Activated gamma-delta T cell treated with anti-CD3 and anti-CD28 coated beads, Interleukin-2, amount 50 U/mL, for 16 hours (primary cell): ENCODE measurements at regions not wholly inside any gene's neighbourhood (a gene's known extent, or its start where the extent isn't known, plus 50 kb on each side); places are given as distances from the start of the nearest gene placed in this dataset.

Source experiments
- DNase-seq: peaks from one replicate; pipeline ENCODE4 v3.0.0-alpha.2; 2020; ENCODE audit warnings: low read depth

DNA sequence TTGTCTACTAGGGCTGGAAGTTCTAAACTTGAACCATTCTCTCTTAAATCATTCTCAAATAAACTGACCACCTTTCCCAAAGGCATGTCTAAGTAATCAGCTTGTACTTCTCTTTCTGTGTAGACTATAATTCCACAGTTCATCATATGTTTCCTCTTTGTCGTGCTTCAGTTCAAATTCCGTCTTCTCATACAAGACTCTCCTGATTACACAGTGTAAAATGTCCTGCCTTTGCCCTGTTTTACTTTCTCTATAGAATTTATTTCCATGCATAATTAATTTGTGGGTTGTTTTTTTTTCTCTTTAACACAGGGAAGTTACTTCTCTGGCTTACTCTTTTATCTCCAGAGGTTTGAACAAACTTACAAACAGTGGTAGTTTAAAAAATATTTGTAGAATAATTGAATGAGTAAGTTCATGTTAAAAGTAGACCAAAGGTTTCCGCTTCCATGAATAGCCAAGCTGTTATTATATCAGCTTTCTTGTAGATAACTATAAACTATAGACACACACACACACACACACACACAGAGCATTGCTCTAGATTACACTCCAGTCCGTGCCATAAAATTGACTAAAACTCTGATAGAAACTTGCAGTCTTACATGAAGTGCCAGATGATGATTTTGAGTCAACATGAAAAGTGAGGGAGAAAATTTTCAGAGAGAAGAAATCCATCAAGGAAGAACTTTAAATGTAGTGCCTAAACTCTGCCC, 119.0 kb downstream of the SUCNR1 start:
- DNase-seq: no peak

GRCh38 chr3:151995091-151995490, 121.6 kb downstream of the SUCNR1 start:
- DNase-seq: no peak

DNA sequence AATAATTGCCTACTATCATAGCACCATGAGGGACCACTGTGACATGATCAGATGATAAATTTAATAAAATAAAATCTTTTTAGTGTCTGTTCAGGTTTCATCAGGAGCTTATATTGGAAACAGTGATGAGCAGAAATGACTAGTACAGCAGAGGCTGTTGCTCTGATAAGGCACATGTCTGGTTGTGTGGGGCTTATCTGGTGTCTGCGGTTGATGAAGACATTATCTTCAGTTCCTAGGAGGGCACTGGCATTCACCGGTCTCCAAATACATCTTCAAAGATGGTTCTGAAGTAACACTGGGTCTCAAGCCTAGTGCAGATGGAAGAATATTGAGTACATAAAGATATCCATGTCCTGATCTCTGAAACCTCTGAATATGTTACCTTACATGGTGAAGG, 125.3 kb downstream of the SUCNR1 start:
- no peak for DNase-seq

DNA sequence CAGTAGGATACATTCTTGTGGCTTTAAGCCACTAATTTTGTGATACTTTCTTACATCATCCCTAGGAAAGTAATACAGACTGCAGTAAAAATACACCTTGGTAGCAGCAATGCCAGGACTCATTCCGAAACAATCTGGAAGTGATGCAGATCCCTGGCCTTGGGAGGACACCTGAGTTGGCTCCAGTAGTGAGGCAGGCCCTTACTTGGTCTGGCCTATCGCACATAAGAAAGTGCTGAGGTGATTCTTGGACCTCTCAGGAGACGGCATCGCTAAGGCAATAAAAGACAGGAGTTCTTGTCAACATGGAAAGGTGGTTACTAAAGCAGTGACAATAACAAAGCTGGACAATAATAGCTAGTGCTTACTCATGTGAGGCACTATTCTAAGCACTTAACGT, 126.5 kb downstream of the SUCNR1 start:
- DNase-seq: no peak

DNA sequence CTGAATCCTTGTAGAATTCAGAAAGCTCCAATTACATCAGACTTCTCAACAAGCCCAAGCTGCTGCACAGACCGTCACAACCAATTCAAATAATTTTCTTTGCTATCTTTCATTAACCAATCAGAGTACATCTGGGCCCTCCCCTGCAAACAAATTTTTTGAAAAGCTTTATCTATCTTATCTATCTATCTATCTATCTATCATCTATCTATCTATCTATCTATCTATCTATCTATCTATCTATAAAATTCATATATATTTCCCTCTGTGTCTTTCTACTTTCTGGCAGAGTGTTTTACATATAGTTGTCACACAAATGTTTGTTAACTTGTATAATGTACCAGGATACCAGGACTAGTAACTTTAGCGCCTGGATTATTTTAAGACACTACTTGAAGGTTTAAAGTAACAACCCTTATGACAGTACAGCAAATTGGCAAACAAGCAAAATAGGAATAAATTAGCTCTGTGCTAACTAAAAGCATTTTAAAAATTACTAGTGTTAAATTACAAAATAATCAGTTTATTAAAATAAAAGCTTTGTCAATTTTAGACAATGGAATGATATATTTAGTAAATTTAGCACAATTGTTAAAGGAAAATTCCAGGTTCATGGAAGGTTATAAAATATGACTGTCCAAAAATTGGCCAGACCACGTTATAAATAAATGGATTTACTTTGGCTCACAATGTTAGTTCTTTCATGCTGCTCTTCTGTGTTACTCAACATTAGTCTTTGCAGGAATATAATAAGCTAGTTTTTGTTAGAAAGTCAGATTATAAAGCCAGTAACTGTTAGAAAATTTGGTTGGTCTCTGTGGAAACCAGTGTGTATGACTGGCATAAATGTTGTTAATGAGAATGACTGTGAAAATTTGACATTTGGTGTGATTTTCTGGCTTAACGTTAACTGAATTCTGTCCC, 138.6 kb downstream of the SUCNR1 start:
- no peak for DNase-seq

DNA sequence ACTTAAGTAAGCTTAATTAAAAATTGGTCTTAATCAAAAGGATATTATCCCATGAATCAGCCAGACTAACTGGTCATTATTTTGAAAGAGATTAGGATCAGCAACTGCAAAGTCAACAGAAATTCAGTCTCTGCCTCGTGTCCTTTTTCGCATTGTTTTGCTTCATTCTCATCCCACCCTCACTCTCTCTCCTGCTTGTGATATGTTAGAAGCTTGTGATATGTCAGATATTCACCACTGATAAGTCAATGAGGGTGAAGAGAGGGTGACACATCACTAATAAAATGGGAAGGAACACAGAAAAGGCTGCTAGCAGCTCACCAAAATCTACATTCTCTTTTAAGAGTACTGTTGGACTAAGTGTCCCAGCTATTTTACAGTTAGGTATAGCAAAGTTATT, 146.1 kb downstream of the SUCNR1 start:
- DNase-seq: no peak

DNA sequence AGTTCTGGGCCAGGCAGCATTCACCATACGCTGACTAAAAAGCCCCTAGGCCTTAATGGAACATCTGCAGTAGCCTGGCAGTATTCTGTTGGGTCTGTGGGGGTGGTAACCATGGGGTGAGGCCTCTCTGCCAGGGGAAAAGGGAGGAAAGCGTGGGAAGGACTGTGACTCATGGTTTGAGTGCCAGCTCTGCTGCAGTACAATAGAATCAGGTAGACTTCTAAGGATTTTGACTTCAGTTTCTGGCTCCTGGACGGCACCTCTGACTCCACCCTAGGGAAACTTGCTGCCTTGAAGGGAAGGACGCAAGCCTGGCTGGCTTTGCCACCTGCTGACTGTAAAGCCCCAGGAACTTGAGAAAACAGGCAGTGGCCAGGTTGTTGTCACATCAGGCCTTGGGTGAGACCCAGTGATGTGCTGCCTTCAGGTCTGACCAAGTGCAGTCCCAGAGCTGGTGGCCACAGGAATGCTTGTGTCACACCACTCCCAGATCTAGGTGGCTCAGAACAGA, 148.6 kb downstream of the SUCNR1 start:
- DNase-seq: no peak

- DNase-seq: no peak
Observed at GRCh38 chr3:152026033-152026556, 152.7 kb downstream of the SUCNR1 start.

GRCh38 chr3:152030320-152030719, 156.9 kb downstream of the SUCNR1 start:
- DNase-seq: no peak

GRCh38 chr3:152031321-152031720, 157.9 kb downstream of the SUCNR1 start:
- no peak for DNase-seq

GRCh38 chr3:152037297-152037696, 163.9 kb downstream of the SUCNR1 start:
- DNase-seq: no peak

GRCh38 chr3:152037953-152038352, 164.5 kb downstream of the SUCNR1 start:
- DNase-seq: no peak

DNA sequence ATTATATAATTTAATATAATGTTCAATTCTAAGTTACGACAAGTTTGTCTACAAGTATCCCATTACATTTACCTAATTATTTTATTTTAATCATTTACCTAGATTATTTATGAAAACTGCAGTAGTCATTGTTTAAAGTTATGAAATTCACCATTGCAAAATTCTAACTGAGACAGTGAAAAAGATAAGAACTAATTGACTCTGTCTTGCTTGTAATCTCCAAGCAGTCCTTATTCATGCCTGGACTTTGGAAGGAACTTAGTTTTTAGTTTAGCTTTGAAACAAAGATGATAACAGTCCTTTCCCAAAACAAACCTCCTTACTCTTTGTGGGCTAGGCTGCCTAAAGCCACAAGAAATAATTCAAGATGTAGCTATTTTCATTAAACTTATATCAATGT, 165.0 kb downstream of the SUCNR1 start:
- no peak for DNase-seq

GRCh38 chr3:152039887-152040286, 166.4 kb downstream of the SUCNR1 start:
- no peak for DNase-seq

- no peak for DNase-seq
Observed at GRCh38 chr3:152040319-152040718, 166.9 kb downstream of the SUCNR1 start.

- DNase-seq: no peak
Observed at GRCh38 chr3:152043620-152044019, 170.2 kb downstream of the SUCNR1 start.

DNA sequence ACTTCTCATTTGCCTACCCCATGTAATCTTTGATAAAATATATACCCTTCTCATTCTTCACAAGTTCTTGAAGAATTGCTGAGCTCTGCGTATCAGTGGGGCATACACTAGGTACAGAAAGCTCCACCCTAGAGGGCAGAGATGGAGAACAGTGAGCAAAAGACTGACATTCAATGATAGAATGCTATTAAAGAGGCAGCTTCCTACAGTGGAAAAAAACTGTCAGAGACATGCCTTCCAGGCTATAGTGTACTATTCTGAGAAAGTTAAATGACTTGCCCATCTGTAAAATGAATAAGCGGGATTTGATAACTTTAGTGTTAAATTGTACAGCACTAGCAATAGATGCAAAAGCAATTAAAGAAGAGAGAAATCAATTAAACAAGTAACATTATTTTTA, 172.8 kb downstream of the SUCNR1 start:
- DNase-seq: no peak

GRCh38 chr3:152047465-152047864, 174.0 kb downstream of the SUCNR1 start:
- DNase-seq: no peak

DNA sequence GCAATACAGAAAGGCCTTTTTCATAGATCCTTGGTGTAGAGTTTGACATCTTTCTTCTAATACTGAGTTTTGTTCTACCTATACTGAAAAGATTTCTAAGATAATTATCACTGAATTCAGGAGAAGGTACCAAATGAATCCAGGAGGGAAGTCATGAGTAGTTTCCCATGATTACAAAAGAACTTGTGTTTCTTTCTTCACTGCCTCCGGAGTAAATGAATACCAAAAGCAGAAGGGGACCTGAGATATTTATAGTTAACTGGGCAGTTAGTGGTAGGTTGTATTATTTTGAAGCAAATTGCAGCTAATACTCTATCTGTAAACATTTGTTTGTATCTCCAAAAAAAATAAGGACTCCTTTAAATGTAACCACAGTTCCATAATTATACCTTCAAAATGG, 175.4 kb downstream of the SUCNR1 start:
- no peak for DNase-seq

DNA sequence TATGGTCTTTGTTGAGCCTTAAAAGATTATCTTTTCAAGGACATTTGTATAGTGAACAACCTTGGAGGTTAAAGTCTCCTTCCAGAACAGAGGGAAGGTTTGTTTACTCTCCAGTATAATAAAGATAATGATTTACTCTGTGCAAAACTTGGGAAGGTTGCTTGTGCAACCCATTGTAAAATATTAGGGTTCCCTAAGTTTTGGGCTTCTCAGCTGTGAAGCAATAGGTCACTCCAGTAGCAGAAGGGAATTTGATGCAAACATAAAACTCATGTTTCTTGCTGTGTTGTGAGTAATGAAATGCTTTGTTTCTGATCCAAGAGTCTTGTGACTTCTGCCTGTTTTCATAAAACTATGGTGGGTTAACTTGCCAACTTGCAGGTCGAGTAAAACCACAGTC, 177.5 kb downstream of the SUCNR1 start:
- DNase-seq: no peak

- DNase-seq: no peak
Observed at GRCh38 chr3:152051501-152052404, 178.3 kb downstream of the SUCNR1 start.

GRCh38 chr3:152053866-152054265, 180.4 kb downstream of the SUCNR1 start:
- no peak for DNase-seq
